Activated CD4-positive, alpha-beta memory T cell treated with anti-CD3 and anti-CD28 coated beads, Interleukin-2, amount 10 ng/mL, durations not matched to agents 7 days and 5 days (primary cell): ENCODE measurements at regions not wholly inside any gene's neighbourhood (a gene's known extent, or its start where the extent isn't known, plus 50 kb on each side); places are given as distances from the start of the nearest gene placed in this dataset.

Source experiments
- CTCF ChIA-PET: fragments of 350-600 bp; sonication (Branson Sonifier 250); formaldehyde crosslinking; loops from one replicate; lab custom pipeline; 2021; ENCODE audit warnings: antibody characterized with exemption, inconsistent platforms; lab: Charles Lee
- POLR2A ChIA-PET: fragments of 350-600 bp; sonication (Branson Sonifier 250); formaldehyde crosslinking; loops from one replicate; lab custom pipeline; 2021; ENCODE audit warnings: antibody characterized with exemption; lab: Charles Lee
- DNase-seq: peaks from one replicate; pipeline ENCODE4 v3.0.0-alpha.2; 2020
- H3K27ac Mint-ChIP-seq: one replicate; pipeline ENCODE4 v1.8.0; 2021; ENCODE audit warnings: mild to moderate bottlenecking, mixed read lengths
- H3K27me3 Mint-ChIP-seq: one replicate; pipeline ENCODE4 v1.8.0; 2021; ENCODE audit warnings: mixed read lengths
- H3K36me3 Mint-ChIP-seq: one replicate; pipeline ENCODE4 v1.8.0; 2021; ENCODE audit warnings: low read depth, mixed read lengths
- H3K4me1 Mint-ChIP-seq: one replicate; pipeline ENCODE4 v1.8.0; 2021; ENCODE audit warnings: mixed read lengths
- H3K4me3 Mint-ChIP-seq: one replicate; pipeline ENCODE4 v1.8.0; 2021; ENCODE audit warnings: mild to moderate bottlenecking, mixed read lengths
- H3K9me3 Mint-ChIP-seq: one replicate; pipeline ENCODE4 v1.8.0; 2021; ENCODE audit warnings: mixed read lengths

GRCh38 chrX:129239371-129239770 lies 283.9 kb downstream of the SMARCA1 start:
- Mint-ChIP-seq H3K27me3 (no peaks in the 10 kb centered on the region), H3K4me3 (no peak overlapping the region), H3K36me3 (no peaks in the 10 kb centered on the region), H3K4me1 (no peaks in the 10 kb centered on the region), H3K9me3 (no peaks in the 10 kb centered on the region), H3K27ac (no peak overlapping the region)
- DNase-seq: no peak
- ChIA-PET POLR2A (no interaction called here), CTCF (no interaction called here)

GRCh38 chrX:129238011-129238410 lies 285.3 kb downstream of the SMARCA1 start:
- Mint-ChIP-seq H3K36me3 (no peaks in the 10 kb centered on the region), H3K27me3 (no peaks in the 10 kb centered on the region), H3K4me1 (no peaks in the 10 kb centered on the region), H3K9me3 (no peaks in the 10 kb centered on the region), H3K4me3 (no peak overlapping the region), H3K27ac (no peak overlapping the region)
- CTCF ChIA-PET: no interaction called here
- no peak for DNase-seq
- POLR2A ChIA-PET: no interaction called here

GRCh38 chrX:129235903-129236302 lies 287.4 kb downstream of the SMARCA1 start:
- no peak for DNase-seq
- Mint-ChIP-seq H3K4me3 (no peak overlapping the region), H3K27ac (no peak overlapping the region), H3K4me1 (no peaks in the 10 kb centered on the region), H3K9me3 (no peaks in the 10 kb centered on the region), H3K27me3 (no peaks in the 10 kb centered on the region), H3K36me3 (no peaks in the 10 kb centered on the region)
- POLR2A ChIA-PET: no interaction called here
- CTCF ChIA-PET: no interaction called here

GRCh38 chrX:129233786-129234185 lies 289.5 kb downstream of the SMARCA1 start:
- Mint-ChIP-seq H3K4me1 (no peaks in the 10 kb centered on the region), H3K27ac (no peak overlapping the region), H3K9me3 (no peaks in the 10 kb centered on the region), H3K4me3 (no peak overlapping the region), H3K36me3 (no peaks in the 10 kb centered on the region), H3K27me3 (no peaks in the 10 kb centered on the region)
- no peak for DNase-seq
- ChIA-PET CTCF (no interaction called here), POLR2A (no interaction called here)

GRCh38 chrX:129230850-129231512 lies 292.3 kb downstream of the SMARCA1 start:
- no peaks in the 10 kb centered on the region for H3K27me3 Mint-ChIP-seq
- H3K9me3 Mint-ChIP-seq: no peaks in the 10 kb centered on the region
- POLR2A ChIA-PET: no interaction called here
- H3K4me3 Mint-ChIP-seq: no peak overlapping the region
- H3K27ac Mint-ChIP-seq: no peak overlapping the region
- no peaks in the 10 kb centered on the region for H3K36me3 Mint-ChIP-seq
- no peak for DNase-seq
- CTCF ChIA-PET: no interaction called here
- H3K4me1 Mint-ChIP-seq: no peaks in the 10 kb centered on the region

- CTCF ChIA-PET: no interaction called here
- no peak for DNase-seq
- POLR2A ChIA-PET: no interaction called here
- no peak overlapping the region for H3K27ac Mint-ChIP-seq
- no peak overlapping the region for H3K4me3 Mint-ChIP-seq
- no peaks in the 10 kb centered on the region for H3K27me3 Mint-ChIP-seq
- H3K9me3 Mint-ChIP-seq: no peaks in the 10 kb centered on the region
- H3K4me1 Mint-ChIP-seq: no peaks in the 10 kb centered on the region
- H3K36me3 Mint-ChIP-seq: no peaks in the 10 kb centered on the region
These were observed 293.1 kb downstream of the SMARCA1 start for GRCh38 chrX:129230168-129230567.

GRCh38 chrX:129227366-129227765 lies 295.9 kb downstream of the SMARCA1 start:
- ChIA-PET CTCF (no interaction called here), POLR2A (no interaction called here)
- Mint-ChIP-seq H3K27me3 (no peaks in the 10 kb centered on the region), H3K9me3 (no peaks in the 10 kb centered on the region), H3K27ac (no peak overlapping the region), H3K36me3 (no peaks in the 10 kb centered on the region), H3K4me1 (no peaks in the 10 kb centered on the region), H3K4me3 (no peak overlapping the region)
- no peak for DNase-seq

GRCh38 chrX:129193357-129193756 lies 329.9 kb downstream of the SMARCA1 start:
- Mint-ChIP-seq H3K27me3 (no peaks in the 10 kb centered on the region), H3K36me3 (no peaks in the 10 kb centered on the region), H3K4me1 (no peaks in the 10 kb centered on the region), H3K9me3 (no peaks in the 10 kb centered on the region), H3K27ac (no peak overlapping the region), H3K4me3 (no peak overlapping the region)
- ChIA-PET CTCF (no interaction called here), POLR2A (no interaction called here)
- no peak for DNase-seq

GRCh38 chrX:129188231-129188630 lies 335.1 kb downstream of the SMARCA1 start:
- no peak for DNase-seq
- ChIA-PET POLR2A (no interaction called here), CTCF (no interaction called here)
- Mint-ChIP-seq H3K36me3 (no peaks in the 10 kb centered on the region), H3K9me3 (no peaks in the 10 kb centered on the region), H3K27me3 (no peaks in the 10 kb centered on the region), H3K4me1 (no peaks in the 10 kb centered on the region), H3K4me3 (no peak overlapping the region), H3K27ac (no peak overlapping the region)

GRCh38 chrX:129176710-129177109 lies 346.6 kb downstream of the SMARCA1 start:
- H3K27me3 Mint-ChIP-seq: no peaks in the 10 kb centered on the region
- no peaks in the 10 kb centered on the region for H3K9me3 Mint-ChIP-seq
- H3K4me3 Mint-ChIP-seq: no peak overlapping the region
- H3K27ac Mint-ChIP-seq: no peak overlapping the region
- no peaks in the 10 kb centered on the region for H3K36me3 Mint-ChIP-seq
- CTCF ChIA-PET: no interaction called here
- POLR2A ChIA-PET: no interaction called here
- no peaks in the 10 kb centered on the region for H3K4me1 Mint-ChIP-seq
- DNase-seq: no peak

- no peaks in the 10 kb centered on the region for H3K9me3 Mint-ChIP-seq
- no peaks in the 10 kb centered on the region for H3K27me3 Mint-ChIP-seq
- no peak for DNase-seq
- H3K4me1 Mint-ChIP-seq: no peaks in the 10 kb centered on the region
- H3K27ac Mint-ChIP-seq: no peak overlapping the region
- no peak overlapping the region for H3K4me3 Mint-ChIP-seq
- no peaks in the 10 kb centered on the region for H3K36me3 Mint-ChIP-seq
- ChIA-PET POLR2A (no interaction called here), CTCF (no interaction called here)
These were observed 362.2 kb downstream of the SMARCA1 start for GRCh38 chrX:129161108-129161507.

GRCh38 chrX:129158505-129158904 lies 364.8 kb downstream of the SMARCA1 start:
- no peak for DNase-seq
- no peaks in the 10 kb centered on the region for H3K4me1 Mint-ChIP-seq
- ChIA-PET POLR2A (no interaction called here), CTCF (no interaction called here)
- H3K9me3 Mint-ChIP-seq: no peaks in the 10 kb centered on the region
- no peak overlapping the region for H3K4me3 Mint-ChIP-seq
- H3K27me3 Mint-ChIP-seq: no peaks in the 10 kb centered on the region
- H3K36me3 Mint-ChIP-seq: no peaks in the 10 kb centered on the region
- H3K27ac Mint-ChIP-seq: no peak overlapping the region

GRCh38 chrX:129145840-129146272 lies 377.4 kb downstream of the SMARCA1 start:
- ChIA-PET POLR2A (no interaction called here), CTCF (no interaction called here)
- Mint-ChIP-seq H3K4me1 (no peaks in the 10 kb centered on the region), H3K4me3 (no peak overlapping the region), H3K27me3 (no peaks in the 10 kb centered on the region), H3K36me3 (no peaks in the 10 kb centered on the region), H3K27ac (no peak overlapping the region), H3K9me3 (no peaks in the 10 kb centered on the region)
- no peak for DNase-seq

GRCh38 chrX:129145385-129145784 lies 377.9 kb downstream of the SMARCA1 start:
- Mint-ChIP-seq H3K27me3 (no peaks in the 10 kb centered on the region), H3K4me1 (no peaks in the 10 kb centered on the region), H3K36me3 (no peaks in the 10 kb centered on the region), H3K27ac (no peak overlapping the region), H3K9me3 (no peaks in the 10 kb centered on the region), H3K4me3 (no peak overlapping the region)
- POLR2A ChIA-PET: no interaction called here
- CTCF ChIA-PET: no interaction called here
- DNase-seq: no peak
